ENCODE measurements at regions not wholly inside any gene's neighbourhood (a gene's known extent, or its start where the extent isn't known, plus 50 kb on each side); places are given as distances from the start of the nearest gene placed in this dataset.
"Not testable (repeated sequence)": the region's sequence is repeated elsewhere in the genome, so short reads cannot be mapped to it uniquely, and the experiment has no call there.

- intact Hi-C loops (cut with micrococcal nuclease), result not testable (repeated sequence)
Measured at GRCh38 chr3:75241226-75241962, 422.7 kb upstream of the FRG2C start.

- intact Hi-C loops (cut with micrococcal nuclease), result no loop called here
Measured at GRCh38 chr3:75242012-75242735, 422.0 kb upstream of the FRG2C start.

- intact Hi-C loops (cut with micrococcal nuclease), result no loop called here
Measured at GRCh38 chr3:75248974-75249373, 415.2 kb upstream of the FRG2C start.

GRCh38 chr3:75254685-75255084 is 409.4 kb upstream of the FRG2C start:
- intact Hi-C loops (cut with micrococcal nuclease), result no loop called here

GRCh38 chr3:75258825-75259683 is 405.1 kb upstream of the FRG2C start:
- intact Hi-C loops (cut with micrococcal nuclease), result loop anchor here (2.0 kb wide), 1 partner anchor 170 kb away; no protein-coding TSS in a partner anchor

GRCh38 chr3:75260975-75261374 is 403.2 kb upstream of the FRG2C start:
- intact Hi-C loops (cut with micrococcal nuclease), result not testable (repeated sequence)

GRCh38 chr3:75262661-75263060 is 401.5 kb upstream of the FRG2C start:
- intact Hi-C loops (cut with micrococcal nuclease), result no loop called here

- intact Hi-C loops (cut with micrococcal nuclease), result no loop called here
Measured at GRCh38 chr3:75265897-75266296, 398.2 kb upstream of the FRG2C start.

- intact Hi-C loops (cut with micrococcal nuclease), result not testable (repeated sequence)
Measured at GRCh38 chr3:75268576-75268975, 395.6 kb upstream of the FRG2C start.

- intact Hi-C loops (cut with micrococcal nuclease), result not testable (repeated sequence)
Measured at GRCh38 chr3:75272237-75272636, 391.9 kb upstream of the FRG2C start.

GRCh38 chr3:75272691-75273090 is 391.4 kb upstream of the FRG2C start:
- intact Hi-C loops (cut with micrococcal nuclease), result no loop called here

GRCh38 chr3:75285531-75286148 is 378.5 kb upstream of the FRG2C start:
- intact Hi-C loops (cut with micrococcal nuclease), result not testable (repeated sequence)

GRCh38 chr3:75288972-75289574 is 375.1 kb upstream of the FRG2C start:
- intact Hi-C loops (cut with micrococcal nuclease), result not testable (repeated sequence)

- intact Hi-C loops (cut with micrococcal nuclease), result no loop called here
Measured at GRCh38 chr3:75294124-75294523, 370.0 kb upstream of the FRG2C start.

GRCh38 chr3:75295013-75295412 is 369.1 kb upstream of the FRG2C start:
- intact Hi-C loops (cut with micrococcal nuclease), result no loop called here

- intact Hi-C loops (cut with micrococcal nuclease), result no loop called here
Measured at GRCh38 chr3:75296858-75297257, 367.3 kb upstream of the FRG2C start.

- intact Hi-C loops (cut with micrococcal nuclease), result no loop called here
Measured at GRCh38 chr3:75300606-75301005, 363.5 kb upstream of the FRG2C start.

GRCh38 chr3:75301050-75301449 is 363.1 kb upstream of the FRG2C start:
- intact Hi-C loops (cut with micrococcal nuclease), result not testable (repeated sequence)

GRCh38 chr3:75303741-75304140 is 360.4 kb upstream of the FRG2C start:
- intact Hi-C loops (cut with micrococcal nuclease), result no loop called here

- intact Hi-C loops (cut with micrococcal nuclease), result no loop called here
Measured at GRCh38 chr3:75305901-75306300, 358.2 kb upstream of the FRG2C start.

- intact Hi-C loops (cut with micrococcal nuclease), result not testable (repeated sequence)
Measured at GRCh38 chr3:75311306-75311705, 352.8 kb upstream of the FRG2C start.

All from T-helper 2 cell treated with Interferon-gamma antibody and Interleukin-4, amounts not matched to agents 100 ng/mL and 5 ng/mL, for 36 hours (primary cell).